ENCODE measurements at regions not wholly inside any gene's neighbourhood (a gene's known extent, or its start where the extent isn't known, plus 50 kb on each side); places are given as distances from the start of the nearest gene placed in this dataset.

DNA sequence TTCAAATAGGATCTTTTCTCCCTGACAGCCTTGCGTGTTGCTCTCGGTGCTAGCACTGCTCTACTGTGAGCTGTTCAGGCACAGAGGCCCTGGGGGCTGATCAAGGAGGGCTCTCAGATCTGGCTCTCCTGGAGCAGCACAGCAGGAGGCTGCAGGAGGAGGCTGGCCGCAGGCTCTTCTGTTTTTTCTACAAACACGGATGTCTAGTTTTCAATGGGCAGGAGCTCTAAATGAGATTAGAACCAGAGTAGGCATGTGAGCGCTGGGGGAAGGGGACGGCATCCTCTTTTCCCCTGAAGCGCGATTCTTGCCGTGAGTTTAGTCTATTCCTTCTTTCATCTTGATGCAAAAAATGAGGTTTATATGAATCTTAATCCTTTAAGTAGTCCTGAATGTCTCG, 61.7 kb upstream of the IRX4 start:
- no peak for FAIRE-seq

DNA sequence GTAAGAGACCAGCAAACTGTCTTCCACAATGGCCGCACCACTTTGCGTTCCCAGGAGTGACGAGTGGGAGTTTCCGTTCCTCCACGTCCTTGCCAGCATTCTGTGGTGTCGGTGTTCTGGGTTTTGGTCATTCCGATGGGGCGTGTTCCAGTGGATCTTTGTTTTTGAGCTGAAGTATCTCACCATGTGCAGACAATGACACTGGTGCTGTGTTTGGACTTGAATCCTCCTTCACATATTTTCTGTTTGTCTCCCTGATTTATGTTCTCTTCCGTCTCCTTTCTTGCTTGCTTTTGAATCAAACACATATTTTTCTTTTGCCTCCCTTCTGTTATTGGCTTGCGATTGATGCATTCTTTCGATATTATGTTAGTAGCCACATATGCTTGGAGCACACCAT, 60.8 kb upstream of the IRX4 start:
- FAIRE-seq: no peak

DNA sequence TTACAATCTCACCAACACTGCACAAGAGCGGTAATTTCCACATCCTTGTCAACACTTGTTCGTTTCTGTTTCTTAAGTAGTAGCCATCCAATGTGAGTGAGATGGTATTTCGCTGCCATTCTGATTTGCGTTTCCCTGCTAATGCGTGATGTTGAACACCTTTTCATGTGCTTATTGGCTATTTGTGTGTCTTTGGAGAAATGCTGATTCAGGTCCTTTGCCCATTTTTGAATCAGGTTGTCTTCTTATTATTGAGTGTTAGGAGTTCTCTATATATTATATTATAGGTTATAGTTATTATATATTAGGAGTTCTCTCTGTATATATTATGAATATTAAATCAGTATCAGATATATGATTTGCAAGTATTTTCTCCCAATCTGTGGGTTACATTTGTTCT, 59.9 kb upstream of the IRX4 start:
- no peak for FAIRE-seq

DNA sequence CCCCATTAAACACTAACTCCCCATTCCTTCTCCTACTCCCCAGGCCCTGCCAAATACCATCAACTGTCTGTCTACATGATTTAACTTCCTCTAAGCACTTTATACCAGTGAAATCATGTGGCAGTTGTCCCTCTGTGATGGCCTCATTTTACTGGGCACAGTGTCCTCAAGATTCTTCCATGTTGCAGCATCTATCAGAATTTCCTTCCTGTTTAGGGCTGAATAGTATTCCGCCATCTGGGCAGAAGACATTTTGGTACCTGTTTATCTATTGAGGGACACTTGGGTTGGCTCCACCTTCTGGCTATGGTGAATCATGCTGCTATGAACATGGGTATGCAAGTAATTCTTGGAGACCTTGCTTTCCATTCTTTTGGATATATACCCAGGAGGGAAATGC, 59.4 kb upstream of the IRX4 start:
- no peak for FAIRE-seq

DNA sequence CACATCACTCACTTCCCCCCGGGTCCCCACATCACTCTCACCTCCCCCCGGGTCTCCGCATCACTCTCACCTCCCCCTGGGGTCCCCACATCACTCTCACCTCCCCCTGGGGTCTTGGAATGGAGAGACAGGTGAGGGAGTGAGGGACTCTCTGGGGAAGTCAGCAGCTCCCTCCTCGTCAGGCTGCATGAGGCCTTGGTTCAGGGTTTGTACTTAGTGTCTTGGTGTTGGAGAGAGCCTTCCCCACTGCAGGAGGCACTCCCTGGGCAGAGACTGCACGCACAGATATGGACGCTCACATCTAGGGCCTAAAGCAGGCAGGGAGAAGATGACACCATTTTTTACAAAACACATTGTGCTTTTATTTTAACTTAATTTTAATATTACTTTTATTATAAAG, 56.5 kb upstream of the IRX4 start:
- FAIRE-seq: no peak

DNA sequence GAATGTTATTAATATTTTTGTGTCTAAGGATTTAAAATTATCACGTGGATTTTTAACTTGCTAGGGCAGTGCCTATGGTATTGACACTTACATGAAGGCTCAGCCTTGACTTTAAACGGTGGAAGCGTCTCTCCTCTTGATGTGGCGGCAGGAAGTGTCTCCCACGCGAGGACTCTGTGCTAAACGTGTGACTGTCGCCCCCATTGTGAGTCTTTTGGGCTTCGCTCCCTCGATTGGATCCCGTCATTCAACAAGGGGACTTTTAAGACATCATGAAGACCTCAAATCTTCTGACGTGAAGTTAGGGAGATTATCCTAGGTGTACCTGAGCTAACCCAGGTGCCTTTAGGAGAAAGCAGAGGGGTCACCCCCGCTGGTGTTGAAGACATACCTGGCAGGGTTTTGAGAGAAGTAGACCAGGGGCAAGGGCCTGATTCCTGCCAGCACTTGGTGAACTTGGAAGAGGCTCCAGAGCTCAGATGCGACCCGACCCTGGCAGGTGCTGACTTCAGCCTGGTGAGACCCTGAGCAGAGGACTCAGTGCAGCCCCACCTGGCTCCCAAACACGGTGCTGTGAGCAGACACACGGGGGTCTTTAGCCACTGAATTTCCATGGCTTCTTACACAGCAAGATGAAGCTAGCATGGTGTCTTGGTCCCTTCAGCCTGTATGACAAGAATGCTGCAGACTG, 55.7 kb upstream of the IRX4 start:
- FAIRE-seq: no peak

DNA sequence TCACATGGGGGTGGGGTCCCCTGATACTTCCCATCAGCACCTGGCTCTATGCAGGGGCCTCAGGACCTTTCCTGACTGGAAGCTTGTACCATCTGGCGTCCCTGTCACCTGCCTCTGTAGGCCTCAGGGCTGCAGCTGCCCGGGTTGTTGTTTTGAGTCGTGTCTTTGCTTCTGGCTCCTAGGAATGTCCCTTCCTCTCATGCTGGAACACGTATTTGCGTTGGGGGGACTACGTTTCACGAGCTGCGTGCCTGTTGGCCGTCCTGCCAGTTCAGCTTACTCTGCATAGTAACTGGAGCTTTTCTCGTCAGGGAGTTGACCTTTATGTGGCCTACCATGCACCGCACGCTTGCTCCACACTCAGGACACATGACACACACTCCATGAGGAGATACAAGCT, 54.9 kb upstream of the IRX4 start:
- FAIRE-seq: no peak

DNA sequence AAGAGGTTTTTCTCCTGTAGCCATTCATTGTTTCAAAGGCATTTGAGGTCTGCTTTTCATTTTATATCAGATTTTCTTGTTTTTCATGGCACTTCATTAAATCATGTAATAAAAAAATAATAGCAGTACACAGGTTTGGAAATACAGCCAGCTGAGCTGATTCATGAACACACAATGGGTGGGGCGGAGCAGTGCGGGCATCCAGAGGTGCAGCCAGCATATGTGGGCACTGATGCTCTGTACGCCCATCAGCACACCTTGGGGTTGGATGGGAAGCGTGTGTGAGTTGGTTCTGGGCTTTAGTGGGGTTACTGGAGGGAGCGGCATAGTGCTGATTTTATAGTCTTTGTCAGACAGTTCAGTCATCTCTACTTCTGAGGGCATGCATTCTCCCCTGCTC, 54.2 kb upstream of the IRX4 start:
- FAIRE-seq: no peak

DNA sequence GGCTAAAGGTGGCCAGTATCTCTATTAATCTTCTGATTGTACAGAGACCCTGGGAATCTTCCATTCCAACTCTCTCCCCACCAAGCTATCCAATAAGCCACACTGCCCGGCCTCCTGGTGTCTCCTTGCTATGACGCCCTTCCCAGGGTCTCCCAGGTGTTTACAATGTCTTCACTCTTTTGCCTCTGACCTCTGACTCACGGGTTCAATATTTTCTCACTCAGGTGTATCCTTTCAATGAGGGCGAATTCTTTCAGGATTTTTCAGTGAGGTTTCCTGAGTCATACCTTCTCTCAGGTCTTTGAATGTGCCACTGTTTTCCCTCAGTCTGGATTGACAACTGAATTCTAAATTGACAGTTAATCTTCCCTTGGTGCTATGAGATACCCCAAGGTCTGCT, 53.7 kb upstream of the IRX4 start:
- FAIRE-seq: no peak

DNA sequence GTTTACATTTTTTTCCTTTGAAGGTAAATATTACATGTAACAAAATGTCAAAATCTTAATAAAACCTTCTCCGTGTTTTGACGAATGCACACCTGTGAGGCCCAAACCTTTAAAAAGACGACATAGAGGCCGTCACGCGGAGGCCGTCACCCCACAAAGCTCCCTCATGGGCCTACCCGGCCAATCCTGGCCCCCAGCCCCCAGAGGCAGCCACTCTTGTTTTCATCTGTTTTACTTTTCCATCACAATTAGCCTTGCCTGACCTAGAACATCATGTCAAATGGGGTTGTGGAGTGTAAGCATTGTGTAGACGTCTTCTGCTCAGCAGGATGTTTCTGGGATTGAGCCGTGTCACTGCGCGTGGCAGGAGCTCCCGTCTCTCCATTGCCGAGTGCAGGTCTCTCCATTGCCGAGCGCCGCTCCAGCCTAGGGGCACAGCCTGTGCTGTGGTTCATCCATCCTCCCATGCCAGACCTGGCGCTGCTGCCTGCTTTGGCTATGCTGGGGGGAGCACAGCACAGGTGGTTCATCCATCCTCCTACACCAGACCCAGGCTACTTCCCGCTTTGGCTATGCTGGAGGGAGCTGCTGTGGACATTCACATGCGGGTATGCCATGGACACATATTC, 52.2 kb upstream of the IRX4 start:
- no peak for FAIRE-seq

DNA sequence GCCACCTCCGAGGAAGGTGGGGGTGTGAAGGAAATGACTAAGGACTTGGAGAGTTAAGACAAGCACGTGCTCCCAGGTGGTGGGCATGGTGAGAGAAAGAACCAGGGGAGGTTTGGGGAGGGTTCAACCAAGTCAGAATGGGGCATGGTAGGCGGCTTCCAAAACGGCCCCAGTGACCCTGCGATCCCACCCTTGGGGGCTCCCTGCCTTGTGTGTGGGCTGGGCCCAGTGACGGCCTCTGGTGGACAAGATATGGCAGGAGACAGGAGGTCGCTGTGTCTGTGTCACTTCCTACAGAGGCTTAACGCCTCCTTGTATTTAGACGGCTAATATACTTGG, 51.3 kb upstream of the IRX4 start:
- FAIRE-seq: no peak

DNA sequence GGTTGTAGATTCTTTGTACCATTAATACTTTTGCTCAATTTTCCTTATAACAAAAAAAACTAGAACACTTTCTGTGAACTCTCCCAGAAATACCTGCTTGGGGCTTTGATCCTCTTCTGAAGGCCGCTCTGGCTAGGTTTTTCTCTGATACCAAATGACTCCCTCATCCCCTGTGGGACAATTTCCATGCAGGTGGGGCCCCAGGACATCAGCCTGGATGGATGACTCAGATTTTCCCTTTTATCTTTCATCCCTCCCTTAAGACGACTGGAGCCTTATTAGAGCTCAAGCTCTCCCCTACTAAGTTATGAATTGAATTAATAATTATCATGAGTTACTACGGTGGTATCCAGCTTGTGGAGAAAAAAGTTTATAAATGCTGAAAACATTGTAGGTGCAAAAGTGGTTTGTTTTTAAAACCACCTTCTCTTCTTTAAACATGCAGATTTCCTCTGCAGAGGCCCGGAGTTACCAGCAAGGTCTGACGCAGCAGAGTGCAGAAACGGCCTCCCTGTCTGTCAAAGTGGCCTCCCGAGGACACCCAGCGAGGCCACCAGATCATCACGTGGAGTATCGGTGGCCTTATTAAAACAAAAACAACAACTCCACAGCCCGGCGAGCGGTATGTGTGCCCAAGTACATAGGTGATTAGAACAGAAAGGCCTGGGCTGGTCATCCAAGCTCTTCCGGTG, 50.8 kb upstream of the IRX4 start:
- no peak for FAIRE-seq
